ENCODE measurements at regions not wholly inside any gene's neighbourhood (a gene's known extent, or its start where the extent isn't known, plus 50 kb on each side); places are given as distances from the start of the nearest gene placed in this dataset.
"Not testable (repeated sequence)": the region's sequence is repeated elsewhere in the genome, so short reads cannot be mapped to it uniquely, and the experiment has no call there.

- not testable (repeated sequence) for TF ChIP-seq REST (IDR thresholded peaks at IDR 0.05; ENCODE audit: unreplicated experiment); CTCF (conservative IDR thresholded peaks at IDR 0.05; ENCODE audit: low read depth in 2 of 2); POLR2AphosphoS5 (IDR thresholded peaks at IDR 0.05; ENCODE audit: low read depth); ZNF462 (CRISPR knock-in tag; IDR thresholded peaks at IDR 0.05); ETS1 (IDR thresholded peaks at IDR 0.05); EZH2 (IDR thresholded peaks at IDR 0.05; ENCODE audit: low read depth, unreplicated experiment); EZH2phosphoT487 (IDR thresholded peaks at IDR 0.05; ENCODE audit: unreplicated experiment); JUNB (IDR thresholded peaks at IDR 0.05; ENCODE audit: unreplicated experiment); CREB1 (CRISPR knock-in tag; IDR thresholded peaks at IDR 0.05; ENCODE audit: low read depth)
These were observed 72.4 kb upstream of the PRKX start for GRCh38 chrX:3785822-3786221.
